PC-3 (cell line): ENCODE measurements at regions not wholly inside any gene's neighbourhood (a gene's known extent, or its start where the extent isn't known, plus 50 kb on each side); places are given as distances from the start of the nearest gene placed in this dataset.
"Not testable (repeated sequence)": the region's sequence is repeated elsewhere in the genome, so short reads cannot be mapped to it uniquely, and the experiment has no call there.

Experiments used
- CTCF ChIP-seq: fragments of 300-600 bp; sonication (generic); conservative IDR thresholded peaks from 2 replicates; pipeline ENCODE4 v1.5.1; 2017; ENCODE audit warnings: antibody characterized with exemption, low read depth, mild to moderate bottlenecking, low read length
- EZH2 ChIP-seq: fragments of 300-600 bp; sonication (generic); IDR thresholded peaks from one replicate; pipeline ENCODE4 v1.6.1; 2017; ENCODE audit warnings: antibody characterized with exemption, mild to moderate bottlenecking, low read length; ENCODE audit not compliant: unreplicated experiment

DNA sequence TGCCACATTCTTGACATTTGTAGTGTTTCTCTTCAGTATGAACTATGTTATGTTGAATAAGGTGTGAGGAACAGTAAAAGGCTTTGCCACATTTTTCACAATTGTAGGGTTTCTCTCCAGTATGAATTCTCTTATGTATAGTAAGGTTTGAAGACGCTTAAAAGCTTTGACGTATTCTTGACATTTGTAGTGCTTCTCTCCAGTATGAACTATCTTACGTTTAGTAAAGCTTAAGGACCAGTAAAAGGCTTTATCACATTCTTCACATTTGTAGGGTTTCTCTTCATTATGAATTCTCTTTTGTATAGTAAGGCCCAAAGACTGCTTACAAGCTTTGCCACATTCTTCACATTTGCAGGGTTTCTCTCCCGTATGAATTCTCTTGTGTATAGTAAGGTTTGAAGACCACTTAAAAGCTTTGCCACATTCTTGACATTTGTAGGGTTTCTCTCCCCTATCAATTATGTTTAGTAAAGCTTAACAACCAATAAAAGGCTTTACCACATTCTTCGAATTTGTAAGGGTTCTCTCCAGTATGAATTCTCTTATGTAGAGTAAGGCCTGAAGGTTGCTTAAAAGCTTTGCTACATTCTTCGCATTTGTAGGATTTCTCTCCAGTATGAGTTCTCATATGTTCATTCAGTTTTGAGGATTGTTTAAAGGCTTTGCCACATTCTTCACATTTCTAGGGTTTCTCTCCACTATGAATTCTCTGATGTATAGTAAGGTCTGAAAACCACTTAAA is 301.6 kb downstream of the ZNF33B start:
- TF ChIP-seq CTCF, EZH2: not testable (repeated sequence)
